Fibroblast of mammary gland (primary cell): ENCODE measurements at regions not wholly inside any gene's neighbourhood (a gene's known extent, or its start where the extent isn't known, plus 50 kb on each side); places are given as distances from the start of the nearest gene placed in this dataset.

Experiments
- DNase-seq: peaks from one replicate; pipeline ENCODE4 v3.0.0-alpha.2; 2010; ENCODE audit warnings: low read depth
- H3K4me3 ChIP-seq: 2 replicates; pipeline ENCODE4 v1.5.1; 2011; ENCODE audit warnings: low read depth, mild to moderate bottlenecking, low read length, moderate library complexity; ENCODE audit not compliant: control insufficient read depth
- TF ChIP-seq, protein P1 (sequence below): conservative IDR thresholded peaks from 2 replicates; pipeline ENCODE4 v1.5.1; 2011; ENCODE audit warnings: low read depth, low read length, inconsistent platforms; ENCODE audit not compliant: control insufficient read depth, insufficient read depth

DNA sequence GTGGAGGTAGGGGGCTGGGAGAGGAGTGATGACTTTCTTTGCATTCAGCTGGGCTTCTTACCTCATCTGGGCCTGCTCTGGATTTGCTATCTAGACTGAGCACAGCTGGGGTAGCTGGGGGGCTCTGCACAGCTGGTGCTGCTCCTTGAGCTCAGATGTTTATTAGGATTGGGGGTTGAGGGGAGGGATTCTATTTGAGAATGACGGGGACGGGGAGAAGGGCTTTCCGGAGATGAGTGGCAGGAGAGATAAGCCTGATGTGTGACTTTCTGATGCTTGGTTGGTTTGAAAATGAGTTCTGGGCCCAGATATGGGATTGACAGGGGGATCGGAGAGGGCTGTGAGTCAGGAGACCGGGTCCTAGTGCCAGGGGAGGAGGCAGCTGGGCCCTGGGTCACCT is 146.1 kb upstream of the CSF3R start:
- no peak overlapping the region for H3K4me3 ChIP-seq
- TF ChIP-seq, protein P1, sequence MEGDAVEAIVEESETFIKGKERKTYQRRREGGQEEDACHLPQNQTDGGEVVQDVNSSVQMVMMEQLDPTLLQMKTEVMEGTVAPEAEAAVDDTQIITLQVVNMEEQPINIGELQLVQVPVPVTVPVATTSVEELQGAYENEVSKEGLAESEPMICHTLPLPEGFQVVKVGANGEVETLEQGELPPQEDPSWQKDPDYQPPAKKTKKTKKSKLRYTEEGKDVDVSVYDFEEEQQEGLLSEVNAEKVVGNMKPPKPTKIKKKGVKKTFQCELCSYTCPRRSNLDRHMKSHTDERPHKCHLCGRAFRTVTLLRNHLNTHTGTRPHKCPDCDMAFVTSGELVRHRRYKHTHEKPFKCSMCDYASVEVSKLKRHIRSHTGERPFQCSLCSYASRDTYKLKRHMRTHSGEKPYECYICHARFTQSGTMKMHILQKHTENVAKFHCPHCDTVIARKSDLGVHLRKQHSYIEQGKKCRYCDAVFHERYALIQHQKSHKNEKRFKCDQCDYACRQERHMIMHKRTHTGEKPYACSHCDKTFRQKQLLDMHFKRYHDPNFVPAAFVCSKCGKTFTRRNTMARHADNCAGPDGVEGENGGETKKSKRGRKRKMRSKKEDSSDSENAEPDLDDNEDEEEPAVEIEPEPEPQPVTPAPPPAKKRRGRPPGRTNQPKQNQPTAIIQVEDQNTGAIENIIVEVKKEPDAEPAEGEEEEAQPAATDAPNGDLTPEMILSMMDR = no peak

DNA sequence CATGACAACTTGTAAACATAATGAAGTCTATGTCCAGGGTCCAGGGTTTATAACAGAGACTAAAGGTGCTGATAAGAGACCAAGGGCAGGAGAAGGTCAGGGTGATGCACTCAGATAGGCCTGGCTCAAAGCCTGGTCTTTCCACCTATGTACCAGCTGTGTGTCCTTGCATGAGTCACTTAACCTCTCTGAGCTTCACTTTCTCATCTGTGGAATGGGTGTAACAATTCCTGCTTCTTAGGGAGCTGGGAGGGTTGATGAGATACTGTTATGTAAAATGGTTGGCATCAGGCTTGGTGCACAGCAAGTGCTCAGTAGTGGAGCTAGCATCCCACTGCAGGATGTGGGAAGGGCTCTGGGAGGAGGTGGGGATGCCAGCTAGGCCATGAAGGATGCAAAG is 143.7 kb upstream of the CSF3R start:
- DNase-seq = no peak
- TF ChIP-seq, protein P1 = no peak
- H3K4me3 ChIP-seq = no peak overlapping the region

More for the DNA sequence above, 146.1 kb upstream of the CSF3R start:
- DNase-seq = no peak

DNA sequence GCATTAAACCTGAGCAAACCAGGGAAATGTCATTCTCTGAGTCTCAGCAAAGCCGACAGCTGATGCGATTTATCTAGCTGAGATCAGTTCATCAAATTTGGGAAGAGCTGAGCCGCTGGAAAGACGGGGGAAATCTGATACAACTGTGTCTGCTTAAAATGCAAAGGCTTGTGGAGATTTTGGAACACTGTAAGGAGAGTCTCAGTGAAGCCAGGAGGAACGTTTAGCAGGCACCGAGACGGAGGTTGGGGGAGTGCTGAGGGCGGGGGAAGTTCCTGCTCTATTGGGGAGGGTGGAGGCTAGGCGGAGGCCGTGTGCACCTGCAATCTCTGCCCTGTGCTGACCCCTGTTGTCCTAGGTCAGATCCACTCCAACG is 143.2 kb upstream of the CSF3R start:
- DNase-seq = no peak
- no peak overlapping the region for H3K4me3 ChIP-seq
- TF ChIP-seq, protein P1 = no peak

DNA sequence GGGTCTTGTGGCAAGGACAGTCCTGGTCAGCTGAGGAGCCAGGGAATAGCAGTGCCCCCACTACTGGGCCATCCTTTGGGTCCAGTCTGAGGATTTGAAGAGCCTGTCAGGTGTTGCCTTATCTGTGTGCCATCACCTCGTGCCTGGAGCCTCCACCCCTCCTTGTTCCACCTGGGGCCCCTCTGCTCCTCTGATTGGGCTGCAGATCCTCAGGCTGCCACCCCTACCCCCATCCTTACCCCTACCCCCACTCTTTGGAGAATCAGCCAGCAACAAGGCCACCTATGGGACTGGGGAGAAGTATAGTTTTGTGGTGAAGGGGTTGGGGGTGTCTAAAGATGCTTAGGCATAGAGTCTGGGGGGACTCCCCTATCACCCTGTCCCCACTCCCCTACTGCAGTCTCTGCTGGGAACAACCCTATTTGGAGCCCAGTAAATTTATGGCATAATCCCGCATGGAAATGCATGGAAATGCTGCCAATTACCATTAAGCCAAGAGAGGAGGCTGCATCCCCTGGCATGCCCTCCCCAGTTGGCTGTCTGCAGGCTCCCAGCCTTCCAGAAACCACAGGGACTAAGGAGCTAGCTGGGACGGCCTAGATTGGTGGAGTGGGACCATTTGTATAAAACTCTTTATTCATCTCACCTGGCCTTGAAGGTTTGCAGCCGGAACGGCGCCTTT is 142.7 kb upstream of the CSF3R start:
- no peak for DNase-seq
- H3K4me3 ChIP-seq = no peak overlapping the region
- TF ChIP-seq, protein P1 = no peak

DNA sequence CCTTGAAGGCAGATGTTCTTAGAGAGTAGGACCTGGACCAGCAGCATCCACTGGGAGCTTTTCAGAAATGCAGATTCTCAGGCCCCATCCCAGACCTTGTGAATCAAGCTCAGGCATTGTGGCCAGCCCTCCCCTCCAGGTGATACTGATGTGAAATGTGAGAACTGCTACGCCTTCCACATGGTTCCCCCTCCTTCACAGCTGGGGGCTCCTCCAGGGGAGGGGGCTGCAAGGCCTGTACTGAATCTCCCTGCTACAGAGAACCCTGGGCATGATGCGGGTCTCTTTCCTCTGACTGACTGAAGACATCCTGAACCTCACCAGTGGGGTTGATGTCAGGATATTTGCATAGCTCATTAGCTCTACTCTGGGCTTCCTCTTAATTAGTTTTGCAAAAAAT is 141.8 kb upstream of the CSF3R start:
- TF ChIP-seq, protein P1 = no peak
- no peak overlapping the region for H3K4me3 ChIP-seq
- DNase-seq = no peak

DNA sequence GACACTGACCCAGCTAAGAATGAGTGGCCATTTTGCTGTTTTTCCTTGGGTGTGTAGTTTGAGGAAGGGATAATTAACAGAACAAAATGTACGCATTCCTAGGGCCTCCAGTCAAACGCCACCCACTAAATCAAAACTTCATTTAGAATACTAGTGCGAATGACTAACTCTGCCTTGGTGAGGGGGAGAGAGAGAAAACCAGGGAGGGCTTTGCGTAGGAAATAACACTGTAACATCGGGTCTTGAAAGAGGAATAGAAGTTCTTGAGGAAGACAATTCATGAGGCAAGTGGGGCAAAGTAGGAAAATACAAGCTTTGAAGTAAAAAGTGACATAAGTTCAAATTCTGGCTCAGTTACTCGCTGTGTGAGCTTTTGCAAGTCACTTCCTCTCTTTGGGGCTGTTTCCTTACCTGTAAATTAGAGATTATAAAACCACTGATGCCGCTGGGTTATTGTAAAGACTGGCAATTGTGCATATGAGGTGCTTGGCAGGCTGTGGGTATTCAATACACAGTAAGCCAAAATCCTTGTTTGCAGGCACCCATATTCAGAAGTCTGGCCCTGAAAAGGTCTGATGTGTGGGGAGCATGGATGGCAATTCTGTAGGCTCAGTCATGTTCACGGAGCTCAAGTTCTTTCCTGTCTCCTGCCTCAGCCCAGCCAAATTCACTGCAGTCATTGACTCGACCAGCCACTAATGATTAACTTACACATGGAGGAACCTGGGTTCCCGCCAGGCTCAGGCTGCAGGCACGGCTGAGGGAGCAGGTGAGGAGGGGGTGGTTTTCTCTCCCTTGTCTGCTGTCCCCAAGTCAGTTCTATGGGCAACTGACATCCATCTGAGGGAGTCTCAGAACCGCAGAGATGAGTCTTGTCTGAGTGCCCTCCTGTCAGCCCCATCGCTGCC is 140.3 kb upstream of the CSF3R start:
- TF ChIP-seq, protein P1 = no peak

More for the DNA sequence above, 140.3 kb upstream of the CSF3R start:
- no peak overlapping the region for H3K4me3 ChIP-seq
- no peak for DNase-seq
